ENCODE measurements at regions not wholly inside any gene's neighbourhood (a gene's known extent, or its start where the extent isn't known, plus 50 kb on each side); places are given as distances from the start of the nearest gene placed in this dataset.
"Not testable (repeated sequence)": the region's sequence is repeated elsewhere in the genome, so short reads cannot be mapped to it uniquely, and the experiment has no call there.

- in situ Hi-C loops (cut with HindIII; ENCODE audit: low sequenced_read_pairs), result no loop called here
- no peak for DNase-seq (ENCODE audit: low spot score)
Measured at GRCh38 chr15:61390138-61390537, 161.0 kb upstream of the RORA start.

DNA sequence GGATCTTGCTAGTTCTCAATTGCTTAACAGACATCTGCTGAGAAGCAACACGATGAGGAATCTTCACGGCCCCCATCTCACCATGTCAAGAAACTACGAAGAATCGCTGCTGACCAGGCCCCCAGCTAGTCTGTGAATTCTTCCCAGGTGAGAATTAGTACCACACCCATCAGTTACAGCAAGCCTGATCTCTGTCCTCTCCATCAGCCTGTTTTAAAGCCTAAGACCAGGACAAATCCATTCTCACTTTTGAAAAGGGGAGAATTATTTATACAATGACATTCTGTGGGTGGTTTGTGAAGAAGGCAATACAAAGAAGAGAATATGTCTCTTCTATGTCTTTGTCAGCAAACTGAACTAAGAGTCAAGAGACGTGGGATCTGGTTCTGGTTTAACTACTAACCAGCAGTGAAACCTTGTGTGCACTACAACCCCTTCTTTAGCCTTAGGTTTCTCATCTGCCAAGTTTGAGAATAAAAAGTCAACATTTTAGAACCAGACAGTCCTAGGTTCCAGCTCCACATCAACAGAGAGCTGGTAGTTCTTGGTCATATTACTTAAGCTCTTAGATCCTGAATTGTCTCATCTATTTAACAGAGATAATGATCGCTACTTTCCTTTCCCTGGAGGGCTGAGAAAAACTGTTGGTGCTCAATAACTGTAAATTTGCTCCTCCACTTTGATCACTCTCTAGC lies 160.4 kb upstream of the RORA start:
- in situ Hi-C loops (cut with HindIII; ENCODE audit: low sequenced_read_pairs), result no loop called here

GRCh38 chr15:61387675-61388074 lies 158.6 kb upstream of the RORA start:
- DNase-seq (ENCODE audit: low spot score), result no peak

More for the DNA sequence above, 160.4 kb upstream of the RORA start:
- no peak for DNase-seq (ENCODE audit: low spot score)

GRCh38 chr15:61383421-61383820 lies 154.3 kb upstream of the RORA start:
- no peak for DNase-seq (ENCODE audit: low spot score)
- in situ Hi-C loops (cut with HindIII; ENCODE audit: low sequenced_read_pairs), result no loop called here

More at GRCh38 chr15:61387675-61388074, 158.6 kb upstream of the RORA start:
- in situ Hi-C loops (cut with HindIII; ENCODE audit: low sequenced_read_pairs), result no loop called here

DNA sequence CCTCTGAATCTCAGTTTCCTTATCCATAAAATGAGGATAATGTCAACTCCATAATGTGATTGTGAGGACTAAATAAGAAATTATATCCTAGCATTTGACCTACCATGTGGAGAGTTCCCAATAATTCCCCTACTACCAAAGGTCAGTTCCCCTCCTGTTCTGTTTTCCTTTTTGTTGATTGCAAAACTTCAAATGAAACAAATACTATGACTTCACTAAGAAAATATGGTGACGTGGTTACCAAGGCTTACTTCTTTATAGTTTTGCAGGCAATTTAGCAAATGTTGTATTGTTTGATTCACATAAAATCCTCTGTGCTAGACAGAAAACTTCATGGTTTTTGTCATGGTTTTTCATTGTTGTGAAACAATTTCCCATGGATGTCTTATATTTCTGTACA lies 153.8 kb upstream of the RORA start:
- DNase-seq (ENCODE audit: low spot score), result no peak
- in situ Hi-C loops (cut with HindIII; ENCODE audit: low sequenced_read_pairs), result no loop called here

- in situ Hi-C loops (cut with HindIII; ENCODE audit: low sequenced_read_pairs), result no loop called here
Measured at GRCh38 chr15:61381501-61381900, 152.4 kb upstream of the RORA start.

DNA sequence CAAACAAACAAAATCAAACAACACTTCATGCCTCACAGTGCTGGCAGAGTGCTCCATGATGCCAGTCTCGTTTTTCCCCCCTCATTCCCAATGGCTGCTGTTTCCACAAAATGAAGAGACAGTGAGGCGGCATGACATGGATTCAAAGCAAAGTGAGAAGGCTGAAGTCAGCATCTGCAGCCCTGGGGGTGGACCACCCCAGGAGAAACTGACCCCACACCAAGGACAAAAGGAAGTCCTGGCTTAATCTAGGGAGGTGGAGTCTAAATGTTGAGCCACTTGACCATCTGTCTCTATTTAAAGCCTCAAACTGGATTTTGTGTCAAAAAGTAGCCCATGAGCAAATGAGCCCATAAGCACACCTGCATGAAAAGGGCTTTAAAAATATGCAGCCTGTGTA lies 151.2 kb upstream of the RORA start:
- no peak for DNase-seq (ENCODE audit: low spot score)
- in situ Hi-C loops (cut with HindIII; ENCODE audit: low sequenced_read_pairs), result no loop called here

More at GRCh38 chr15:61381501-61381900, 152.4 kb upstream of the RORA start:
- no peak for DNase-seq (ENCODE audit: low spot score)

- DNase-seq (ENCODE audit: low spot score), result no peak
- in situ Hi-C loops (cut with HindIII; ENCODE audit: low sequenced_read_pairs), result no loop called here
Measured at GRCh38 chr15:61379005-61379404, 149.9 kb upstream of the RORA start.

- no peak for DNase-seq (ENCODE audit: low spot score)
- in situ Hi-C loops (cut with HindIII; ENCODE audit: low sequenced_read_pairs), result no loop called here
Measured at GRCh38 chr15:61376961-61377360, 147.9 kb upstream of the RORA start.

DNA sequence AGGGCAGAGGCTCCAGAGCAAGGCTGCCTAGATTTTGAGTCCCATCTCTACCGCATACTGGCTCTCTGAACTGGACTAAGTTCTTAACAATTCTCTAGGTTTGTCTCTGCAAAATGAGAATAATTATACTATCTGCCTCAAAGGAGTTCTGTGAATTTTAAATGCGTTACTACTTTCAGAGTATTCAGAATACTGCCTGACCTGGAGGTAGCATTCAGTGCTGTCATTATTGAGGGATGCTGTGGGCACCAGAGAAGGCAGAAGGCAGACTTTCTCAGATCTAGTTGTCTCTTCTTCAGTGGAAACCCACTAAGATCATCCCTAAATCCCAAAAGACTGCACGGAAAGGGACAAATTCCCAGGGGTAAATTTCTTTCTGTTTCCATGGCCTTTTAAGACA lies 147.4 kb upstream of the RORA start:
- no peak for DNase-seq (ENCODE audit: low spot score)
- in situ Hi-C loops (cut with HindIII; ENCODE audit: low sequenced_read_pairs), result no loop called here

DNA sequence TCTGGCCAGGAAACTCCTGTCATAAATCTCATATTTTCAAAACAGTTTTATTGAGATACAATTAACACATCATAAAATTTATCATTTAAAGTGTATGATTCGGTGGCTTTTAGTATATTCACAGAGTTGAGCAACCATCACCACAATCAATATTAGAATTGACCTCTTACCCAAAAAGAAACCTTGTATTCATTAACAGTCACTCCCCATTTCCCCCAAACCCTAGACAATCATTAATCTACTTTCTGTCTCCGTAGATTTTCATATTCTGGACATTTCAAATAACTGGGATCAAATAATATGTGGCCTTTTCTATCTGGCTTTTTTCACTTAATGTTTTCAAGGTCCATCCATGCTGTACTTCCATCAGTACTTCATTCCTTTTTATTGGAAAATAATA lies 145.7 kb upstream of the RORA start:
- in situ Hi-C loops (cut with HindIII; ENCODE audit: low sequenced_read_pairs), result no loop called here
- DNase-seq (ENCODE audit: low spot score), result no peak

DNA sequence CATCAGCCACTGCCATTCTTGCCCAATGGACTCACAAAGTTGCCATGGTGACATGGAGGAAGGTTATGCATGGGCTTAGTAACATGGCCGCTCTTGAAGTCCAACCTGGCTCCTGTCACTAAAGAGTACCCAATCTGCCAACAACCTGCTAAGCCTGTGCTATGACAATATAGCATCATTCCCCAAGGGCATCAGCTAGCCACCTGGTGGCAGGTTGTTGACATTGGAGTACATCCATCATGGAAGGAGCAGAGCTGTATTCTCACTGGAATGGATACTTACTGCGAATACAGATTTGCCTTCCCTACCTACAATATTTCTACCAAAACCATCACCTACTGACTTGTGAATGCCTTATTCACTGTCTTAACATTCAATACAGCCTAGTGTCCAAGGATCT lies 138.9 kb upstream of the RORA start:
- DNase-seq (ENCODE audit: low spot score), result peak; percentile 2
- in situ Hi-C loops (cut with HindIII; ENCODE audit: low sequenced_read_pairs), result no loop called here

DNA sequence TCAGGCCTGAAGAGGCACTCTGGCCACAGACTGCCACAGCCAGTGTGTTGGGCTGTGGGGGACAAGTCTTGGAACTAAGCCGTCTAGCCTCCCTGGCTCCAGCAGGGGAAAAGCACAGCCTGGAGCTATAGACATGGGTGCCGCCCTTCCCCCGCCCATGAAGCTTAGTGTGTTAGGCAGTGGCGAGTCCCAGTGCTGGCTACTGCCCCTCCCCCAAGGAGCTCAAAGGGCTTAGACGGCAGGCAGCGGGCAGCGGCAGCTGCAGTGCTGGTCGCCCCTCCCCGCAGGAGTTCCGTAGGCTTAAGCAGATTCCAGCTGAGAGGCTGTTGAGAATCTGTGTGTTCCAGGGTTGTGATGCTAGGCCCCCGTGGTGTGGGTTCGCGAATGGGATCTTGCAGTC lies 135.8 kb upstream of the RORA start:
- no peak for DNase-seq (ENCODE audit: low spot score)
- in situ Hi-C loops (cut with HindIII; ENCODE audit: low sequenced_read_pairs), result no loop called here

DNA sequence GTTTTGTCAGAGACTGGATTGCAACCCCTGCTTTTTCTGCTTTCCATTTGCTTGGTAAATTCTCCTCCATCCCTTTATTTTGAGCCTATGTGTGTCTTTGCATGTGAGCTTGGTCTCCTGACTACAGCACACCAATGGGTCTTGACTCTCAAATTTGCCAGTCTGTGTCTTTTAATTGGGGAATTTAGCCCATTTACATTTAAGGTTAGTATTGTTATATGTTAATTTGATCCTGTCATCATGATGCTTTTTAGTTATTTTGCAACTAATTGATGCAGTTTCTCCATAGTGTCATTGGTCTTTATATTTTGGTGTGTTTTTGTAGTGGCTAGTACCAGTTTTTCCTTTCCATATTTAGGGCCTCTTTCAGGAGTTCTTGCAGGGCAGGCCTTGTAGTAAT lies 133.8 kb upstream of the RORA start:
- DNase-seq (ENCODE audit: low spot score), result not testable (repeated sequence)

GRCh38 chr15:61344293-61344692 lies 115.2 kb upstream of the RORA start:
- in situ Hi-C loops (cut with HindIII; ENCODE audit: low sequenced_read_pairs), result no loop called here

More for the DNA sequence above, 133.8 kb upstream of the RORA start:
- in situ Hi-C loops (cut with HindIII; ENCODE audit: low sequenced_read_pairs), result not testable (repeated sequence)

GRCh38 chr15:61342390-61342789 lies 113.3 kb upstream of the RORA start:
- DNase-seq (ENCODE audit: low spot score), result no peak
- in situ Hi-C loops (cut with HindIII; ENCODE audit: low sequenced_read_pairs), result no loop called here

More at GRCh38 chr15:61344293-61344692, 115.2 kb upstream of the RORA start:
- DNase-seq (ENCODE audit: low spot score), result no peak

DNA sequence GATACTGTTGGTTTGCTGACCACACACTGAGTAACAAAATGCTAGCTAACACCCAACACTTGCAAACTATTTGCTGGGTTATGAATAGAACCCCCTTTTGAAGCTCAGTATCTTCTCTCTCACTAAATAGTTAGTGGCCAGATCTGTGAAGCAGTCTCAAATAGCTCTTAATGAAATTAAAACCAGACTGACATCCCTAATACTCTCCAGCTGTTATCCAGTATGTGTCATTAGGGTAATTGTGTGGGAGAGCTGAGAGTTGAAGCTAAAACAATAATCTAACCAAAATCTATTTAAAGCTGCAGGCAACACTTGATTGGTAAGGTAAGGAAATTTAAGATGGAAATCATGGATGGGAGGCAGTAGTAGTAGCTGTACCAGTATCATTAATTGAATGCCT lies 110.4 kb upstream of the RORA start:
- no peak for DNase-seq (ENCODE audit: low spot score)
- in situ Hi-C loops (cut with HindIII; ENCODE audit: low sequenced_read_pairs), result no loop called here

- in situ Hi-C loops (cut with HindIII; ENCODE audit: low sequenced_read_pairs), result no loop called here
- no peak for DNase-seq (ENCODE audit: low spot score)
Measured at GRCh38 chr15:61337541-61337940, 108.4 kb upstream of the RORA start.

DNA sequence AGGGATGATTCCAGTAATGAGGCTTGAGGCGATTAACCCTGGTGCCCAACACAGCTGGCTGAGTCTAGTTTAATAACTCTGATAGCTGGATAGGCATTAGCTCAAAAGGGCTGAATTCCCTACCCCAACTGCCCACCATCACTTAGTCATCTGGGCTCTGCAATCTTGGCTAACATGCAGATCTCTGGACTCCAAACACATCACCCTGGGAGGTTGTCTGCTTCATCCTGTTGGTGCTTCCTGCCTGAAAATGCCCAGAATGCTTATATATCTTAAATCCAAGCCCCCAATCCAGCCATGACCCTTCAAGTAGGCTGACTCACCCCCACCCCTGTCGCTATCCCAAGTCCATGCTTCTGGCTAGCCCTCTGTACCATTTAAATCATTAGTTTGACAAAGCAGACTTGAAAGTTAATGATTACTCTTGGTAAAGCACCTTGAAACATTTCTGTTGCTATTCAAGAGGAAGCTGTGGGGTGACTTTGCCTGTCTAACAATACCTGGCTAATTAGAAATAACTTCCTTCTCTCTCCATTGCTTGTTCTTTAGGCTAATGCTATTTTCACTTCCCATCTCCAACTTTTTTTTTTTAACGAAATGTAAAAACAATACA lies 107.0 kb upstream of the RORA start:
- no peak for DNase-seq (ENCODE audit: low spot score)
- in situ Hi-C loops (cut with HindIII; ENCODE audit: low sequenced_read_pairs), result no loop called here

- DNase-seq (ENCODE audit: low spot score); in situ Hi-C loops (cut with HindIII; ENCODE audit: low sequenced_read_pairs): not testable (repeated sequence)
Measured at GRCh38 chr15:61334714-61335113, 105.6 kb upstream of the RORA start.

DNA sequence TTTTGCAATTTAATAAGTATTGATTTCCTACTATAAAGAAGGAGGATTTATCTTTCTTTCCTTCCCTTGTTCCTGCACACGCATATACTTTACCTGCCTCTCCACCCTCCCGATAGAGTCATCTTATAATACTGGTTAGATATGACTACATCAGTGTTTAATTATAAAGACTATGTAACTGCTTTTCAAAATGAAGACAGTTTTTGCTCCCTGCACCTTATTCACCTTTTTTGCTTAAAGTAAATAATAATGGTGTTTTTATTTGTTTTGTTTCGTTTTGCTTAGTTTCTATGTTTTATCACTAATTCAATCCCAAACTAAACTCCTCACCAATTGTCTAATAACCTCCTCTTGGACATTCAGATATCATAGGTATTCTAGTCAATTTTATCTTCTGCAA lies 101.9 kb upstream of the RORA start:
- in situ Hi-C loops (cut with HindIII; ENCODE audit: low sequenced_read_pairs), result no loop called here
- DNase-seq (ENCODE audit: low spot score), result no peak
